ENCODE measurements at regions not wholly inside any gene's neighbourhood (a gene's known extent, or its start where the extent isn't known, plus 50 kb on each side); places are given as distances from the start of the nearest gene placed in this dataset.

DNA sequence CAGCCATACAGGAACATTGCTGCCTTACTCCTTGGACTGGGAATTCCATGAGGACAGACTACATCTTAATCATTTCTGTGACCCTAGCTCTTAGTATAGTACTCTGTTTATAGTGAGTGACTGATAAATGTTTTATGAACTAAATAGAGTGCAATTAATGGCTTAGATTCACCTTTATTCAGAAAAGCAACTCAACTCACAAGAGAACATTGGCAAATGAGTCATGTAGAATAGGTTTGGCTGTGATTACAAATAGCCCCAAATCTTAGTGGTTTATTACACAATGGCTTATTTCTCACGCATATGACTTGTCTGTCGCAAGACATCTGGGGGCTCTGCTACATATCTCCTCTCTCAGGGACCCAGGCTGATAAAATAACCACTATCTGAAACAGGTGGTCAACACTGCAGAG is 121.6 kb upstream of the KL start:
- TF ChIP-seq POLR2AphosphoS5 (IDR thresholded peaks at IDR 0.05; ENCODE audit: borderline replicate concordance, low read depth, low read length): no peak
- no peak for TF ChIP-seq EZH2 (IDR thresholded peaks at IDR 0.05)
- TF ChIP-seq FOXP2 (optimal IDR thresholded peaks at IDR 0.05; ENCODE audit: control extremely low read depth, extremely low read length, insufficient read depth): no peak
- Histone ChIP-seq H3K36me3 (ENCODE audit: insufficient read depth, low read length) (no peaks in the 10 kb centered on the region), H3K27ac (no peak overlapping the region), H3K9me3 (ENCODE audit: low read depth, low read length) (no peaks in the 10 kb centered on the region), H3K9ac (ENCODE audit: insufficient read length) (no peak overlapping the region), H3K4me3 (no peak overlapping the region)
- DNase-seq (ENCODE audit: low read depth, low spot score): no peak

DNA sequence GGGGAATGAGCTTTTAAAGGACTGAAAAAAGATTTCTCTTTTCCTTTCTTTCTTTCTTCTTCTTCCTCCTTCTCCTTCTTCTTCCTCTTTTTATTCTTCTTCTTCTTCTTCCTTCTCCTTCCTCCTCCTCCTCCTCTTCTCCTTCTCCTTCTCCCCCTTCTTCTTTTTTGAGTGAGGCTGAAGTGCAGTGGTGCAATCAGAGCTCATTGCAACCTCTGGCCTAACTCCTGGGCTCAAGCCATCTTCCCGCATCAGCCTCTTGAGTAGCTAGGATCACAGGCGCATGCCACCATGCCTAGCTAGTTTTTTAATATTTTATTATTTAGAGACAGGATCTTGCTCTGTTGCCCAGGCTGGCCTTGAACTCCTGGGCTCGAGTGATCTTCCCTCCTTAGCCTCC is 120.9 kb upstream of the KL start:
- H3K4me3 ChIP-seq: no peak overlapping the region
- H3K9ac ChIP-seq (ENCODE audit: insufficient read length): no peak overlapping the region
- H3K36me3 ChIP-seq (ENCODE audit: insufficient read depth, low read length): no peaks in the 10 kb centered on the region
- TF ChIP-seq POLR2AphosphoS5 (IDR thresholded peaks at IDR 0.05; ENCODE audit: borderline replicate concordance, low read depth, low read length): no peak
- no peaks in the 10 kb centered on the region for H3K9me3 ChIP-seq (ENCODE audit: low read depth, low read length)
- H3K27ac ChIP-seq: no peak overlapping the region
- DNase-seq (ENCODE audit: low read depth, low spot score): no peak

DNA sequence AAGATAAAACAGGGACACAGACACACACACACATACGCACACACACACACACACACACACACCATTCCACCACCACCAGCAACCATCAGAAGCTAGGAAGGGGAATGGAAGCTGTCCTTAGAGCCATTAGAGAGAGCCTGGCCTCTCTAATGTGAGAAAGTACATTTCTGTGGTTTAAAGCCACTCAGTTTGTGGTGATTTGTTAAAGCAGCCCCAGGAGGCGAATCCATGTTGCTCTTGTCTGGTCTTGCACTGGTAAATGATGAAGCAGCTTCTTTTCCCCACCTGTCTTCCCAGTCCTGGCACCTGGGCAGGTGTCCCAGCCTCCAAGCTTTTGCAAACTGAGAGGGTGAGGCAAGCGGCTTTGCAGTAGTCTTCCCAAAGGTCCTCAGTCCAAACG is 118.9 kb upstream of the KL start:
- H3K27ac ChIP-seq: no peak overlapping the region
- H3K4me3 ChIP-seq: no peak overlapping the region
- H3K9me3 ChIP-seq (ENCODE audit: low read depth, low read length): no peaks in the 10 kb centered on the region
- H3K9ac ChIP-seq (ENCODE audit: insufficient read length): no peak overlapping the region
- TF ChIP-seq FOXP2 (optimal IDR thresholded peaks at IDR 0.05; ENCODE audit: control extremely low read depth, extremely low read length, insufficient read depth) (no peak), POLR2AphosphoS5 (IDR thresholded peaks at IDR 0.05; ENCODE audit: borderline replicate concordance, low read depth, low read length) (no peak), EZH2 (IDR thresholded peaks at IDR 0.05) (no peak)
- DNase-seq (ENCODE audit: low read depth, low spot score): no peak
- no peaks in the 10 kb centered on the region for H3K36me3 ChIP-seq (ENCODE audit: insufficient read depth, low read length)

GRCh38 chr13:32902029-32902780 is 114.0 kb upstream of the KL start:
- Histone ChIP-seq H3K4me3 (no peak overlapping the region), H3K27ac (no peak overlapping the region), H3K9ac (ENCODE audit: insufficient read length) (no peak overlapping the region), H3K36me3 (ENCODE audit: insufficient read depth, low read length) (no peaks in the 10 kb centered on the region), H3K9me3 (ENCODE audit: low read depth, low read length) (no peaks in the 10 kb centered on the region)
- TF ChIP-seq FOXP2 (optimal IDR thresholded peaks at IDR 0.05; ENCODE audit: control extremely low read depth, extremely low read length, insufficient read depth) (no peak), EZH2 (IDR thresholded peaks at IDR 0.05) (no peak), POLR2AphosphoS5 (IDR thresholded peaks at IDR 0.05; ENCODE audit: borderline replicate concordance, low read depth, low read length) (no peak)
- no peak for DNase-seq (ENCODE audit: low read depth, low spot score)

DNA sequence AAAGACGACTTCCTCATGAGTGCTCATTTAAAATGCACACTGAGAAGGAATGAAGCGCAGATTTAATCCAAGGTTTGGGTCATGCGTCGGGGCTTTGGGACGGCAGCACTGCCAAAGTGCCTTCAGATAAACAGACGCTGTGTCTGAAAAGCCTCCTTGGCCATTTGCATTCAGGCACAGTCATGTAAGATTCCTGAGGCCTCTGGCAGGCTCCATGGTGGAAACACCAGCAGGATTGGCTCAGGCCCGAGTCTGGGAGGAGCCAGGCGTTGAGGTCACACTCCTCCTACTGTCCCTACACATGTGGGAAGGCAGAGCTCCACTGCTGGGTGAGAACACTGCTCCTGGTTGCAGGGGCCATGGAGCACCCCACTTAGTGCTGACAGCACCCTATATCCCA is 113.3 kb upstream of the KL start:
- H3K9me3 ChIP-seq (ENCODE audit: low read depth, low read length): no peaks in the 10 kb centered on the region
- DNase-seq (ENCODE audit: low read depth, low spot score): no peak

DNA sequence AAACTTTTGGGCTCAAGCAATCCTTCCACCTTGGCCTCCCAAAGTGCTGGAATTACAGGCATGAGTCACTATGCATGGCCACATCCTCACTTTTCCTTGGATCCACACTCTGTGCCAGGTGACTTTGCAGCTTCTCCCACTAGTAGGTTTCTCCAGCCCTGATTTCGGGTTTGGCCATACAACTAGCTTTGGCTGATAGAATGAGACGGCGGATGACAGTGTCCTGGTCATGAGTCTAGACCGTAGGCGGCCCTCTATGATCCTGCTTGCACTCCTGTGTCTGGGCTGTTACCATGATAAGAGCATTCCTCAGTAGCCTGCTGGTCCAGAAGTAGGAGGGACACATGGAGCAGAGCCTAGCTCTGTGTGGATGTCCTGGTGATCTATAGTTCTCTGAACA is 112.5 kb upstream of the KL start:
- Histone ChIP-seq H3K4me3 (no peak overlapping the region), H3K36me3 (ENCODE audit: insufficient read depth, low read length) (no peaks in the 10 kb centered on the region), H3K27ac (no peak overlapping the region), H3K9ac (ENCODE audit: insufficient read length) (no peak overlapping the region), H3K9me3 (ENCODE audit: low read depth, low read length) (no peaks in the 10 kb centered on the region)
- no peak for DNase-seq (ENCODE audit: low read depth, low spot score)
- TF ChIP-seq POLR2AphosphoS5 (IDR thresholded peaks at IDR 0.05; ENCODE audit: borderline replicate concordance, low read depth, low read length): no peak
- TF ChIP-seq EZH2 (IDR thresholded peaks at IDR 0.05): no peak
- TF ChIP-seq FOXP2 (optimal IDR thresholded peaks at IDR 0.05; ENCODE audit: control extremely low read depth, extremely low read length, insufficient read depth): no peak

More for the DNA sequence above, 113.3 kb upstream of the KL start:
- H3K4me3 ChIP-seq: no peak overlapping the region
- H3K27ac ChIP-seq: no peak overlapping the region
- H3K9ac ChIP-seq (ENCODE audit: insufficient read length): no peak overlapping the region
- H3K36me3 ChIP-seq (ENCODE audit: insufficient read depth, low read length): no peaks in the 10 kb centered on the region
- TF ChIP-seq EZH2 (IDR thresholded peaks at IDR 0.05) (no peak), FOXP2 (optimal IDR thresholded peaks at IDR 0.05; ENCODE audit: control extremely low read depth, extremely low read length, insufficient read depth) (no peak), POLR2AphosphoS5 (IDR thresholded peaks at IDR 0.05; ENCODE audit: borderline replicate concordance, low read depth, low read length) (no peak)

GRCh38 chr13:32904266-32904665 is 112.0 kb upstream of the KL start:
- Histone ChIP-seq H3K9me3 (ENCODE audit: low read depth, low read length) (no peaks in the 10 kb centered on the region), H3K9ac (ENCODE audit: insufficient read length) (no peak overlapping the region), H3K36me3 (ENCODE audit: insufficient read depth, low read length) (no peaks in the 10 kb centered on the region), H3K4me3 (no peak overlapping the region), H3K27ac (no peak overlapping the region)
- DNase-seq (ENCODE audit: low read depth, low spot score): no peak
- TF ChIP-seq FOXP2 (optimal IDR thresholded peaks at IDR 0.05; ENCODE audit: control extremely low read depth, extremely low read length, insufficient read depth) (no peak), EZH2 (IDR thresholded peaks at IDR 0.05) (no peak), POLR2AphosphoS5 (IDR thresholded peaks at IDR 0.05; ENCODE audit: borderline replicate concordance, low read depth, low read length) (no peak)

DNA sequence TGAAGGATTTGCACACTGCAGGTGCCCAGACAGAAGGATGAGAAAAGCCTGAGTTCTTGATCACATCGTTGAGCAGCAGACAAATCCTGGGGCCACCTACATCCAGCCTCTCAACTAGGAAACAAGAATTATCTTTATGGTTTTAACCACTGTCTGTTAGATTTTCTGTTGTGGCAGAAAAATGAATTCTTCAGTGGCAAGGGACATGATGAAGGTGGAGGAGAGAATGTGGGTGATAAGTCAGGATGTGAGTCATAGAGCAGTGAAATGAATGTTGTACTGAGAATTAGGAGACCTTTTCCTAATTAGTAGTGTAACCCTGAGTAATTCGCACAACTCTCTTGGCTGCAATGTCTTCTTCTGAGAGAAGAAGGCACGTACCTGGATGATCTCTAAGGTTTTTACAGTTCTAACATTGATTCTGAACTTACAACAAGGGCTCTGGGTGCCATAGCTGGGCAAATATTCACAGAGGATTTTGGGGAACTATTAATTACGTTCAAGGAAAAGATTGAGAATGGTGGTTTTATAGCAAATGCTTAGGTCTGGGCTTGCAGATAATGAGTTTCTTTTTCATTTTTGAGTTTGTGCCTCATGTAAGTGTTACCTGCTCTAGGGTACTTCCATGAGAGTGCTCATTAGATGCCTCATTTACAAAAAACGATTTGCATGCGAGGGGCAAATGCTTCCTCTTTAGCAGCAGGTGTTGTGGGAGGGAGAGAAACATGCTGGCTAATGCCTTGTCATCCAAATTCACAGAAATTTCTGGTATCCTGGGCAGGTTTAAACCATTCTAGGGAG is 111.0 kb upstream of the KL start:
- Histone ChIP-seq H3K9ac (ENCODE audit: insufficient read length) (no peak overlapping the region), H3K4me3 (no peak overlapping the region), H3K36me3 (ENCODE audit: insufficient read depth, low read length) (no peaks in the 10 kb centered on the region), H3K27ac (no peak overlapping the region), H3K9me3 (ENCODE audit: low read depth, low read length) (no peaks in the 10 kb centered on the region)
- TF ChIP-seq FOXP2 (optimal IDR thresholded peaks at IDR 0.05; ENCODE audit: control extremely low read depth, extremely low read length, insufficient read depth) (no peak), EZH2 (IDR thresholded peaks at IDR 0.05) (no peak), POLR2AphosphoS5 (IDR thresholded peaks at IDR 0.05; ENCODE audit: borderline replicate concordance, low read depth, low read length) (no peak)
- no peak for DNase-seq (ENCODE audit: low read depth, low spot score)
